ENCODE measurements at regions not wholly inside any gene's neighbourhood (a gene's known extent, or its start where the extent isn't known, plus 50 kb on each side); places are given as distances from the start of the nearest gene placed in this dataset.

DNA sequence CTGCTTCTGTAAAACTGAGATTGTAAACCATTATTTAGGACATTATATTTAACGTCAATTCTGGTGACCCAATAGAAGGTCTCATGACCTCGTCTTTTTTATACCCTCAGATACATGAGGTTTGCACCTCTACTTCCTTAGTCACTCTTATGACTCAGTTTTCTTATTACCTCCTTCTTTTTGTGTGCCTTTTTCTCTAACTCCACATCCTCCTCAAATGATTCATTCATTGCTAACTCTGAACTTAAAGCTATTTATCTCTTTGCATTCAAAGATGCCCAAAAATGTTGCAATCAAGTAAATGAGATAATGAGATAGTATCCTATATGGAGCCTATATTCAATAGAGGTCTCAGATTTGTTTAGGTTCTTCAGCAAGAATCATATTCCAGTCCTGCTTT is 121.0 kb upstream of the KYNU start:
- TF ChIP-seq POLR2A (IDR thresholded peaks at IDR 0.05), result no peak
- TF ChIP-seq, protein P1, sequence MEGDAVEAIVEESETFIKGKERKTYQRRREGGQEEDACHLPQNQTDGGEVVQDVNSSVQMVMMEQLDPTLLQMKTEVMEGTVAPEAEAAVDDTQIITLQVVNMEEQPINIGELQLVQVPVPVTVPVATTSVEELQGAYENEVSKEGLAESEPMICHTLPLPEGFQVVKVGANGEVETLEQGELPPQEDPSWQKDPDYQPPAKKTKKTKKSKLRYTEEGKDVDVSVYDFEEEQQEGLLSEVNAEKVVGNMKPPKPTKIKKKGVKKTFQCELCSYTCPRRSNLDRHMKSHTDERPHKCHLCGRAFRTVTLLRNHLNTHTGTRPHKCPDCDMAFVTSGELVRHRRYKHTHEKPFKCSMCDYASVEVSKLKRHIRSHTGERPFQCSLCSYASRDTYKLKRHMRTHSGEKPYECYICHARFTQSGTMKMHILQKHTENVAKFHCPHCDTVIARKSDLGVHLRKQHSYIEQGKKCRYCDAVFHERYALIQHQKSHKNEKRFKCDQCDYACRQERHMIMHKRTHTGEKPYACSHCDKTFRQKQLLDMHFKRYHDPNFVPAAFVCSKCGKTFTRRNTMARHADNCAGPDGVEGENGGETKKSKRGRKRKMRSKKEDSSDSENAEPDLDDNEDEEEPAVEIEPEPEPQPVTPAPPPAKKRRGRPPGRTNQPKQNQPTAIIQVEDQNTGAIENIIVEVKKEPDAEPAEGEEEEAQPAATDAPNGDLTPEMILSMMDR (IDR thresholded peaks at IDR 0.05 in 4 of 5, conservative IDR thresholded peaks at IDR 0.05 in 1 of 5), result no peak

Measured in gastrocnemius medialis (tissue), 4 donors.